Stimulated activated CD8-positive, alpha-beta memory T cell treated with anti-CD3 and anti-CD28 coated beads, Interleukin-7, amount 100 ng/mL, for 4 hours (primary cell): ENCODE measurements at regions not wholly inside any gene's neighbourhood (a gene's known extent, or its start where the extent isn't known, plus 50 kb on each side); places are given as distances from the start of the nearest gene placed in this dataset.

Experiments
- DNase-seq, 2 donors: peaks; one replicate each; pipeline ENCODE4 v3.0.0-alpha.2; 2020; ENCODE audit warnings: low read depth in 2 of 2

DNA sequence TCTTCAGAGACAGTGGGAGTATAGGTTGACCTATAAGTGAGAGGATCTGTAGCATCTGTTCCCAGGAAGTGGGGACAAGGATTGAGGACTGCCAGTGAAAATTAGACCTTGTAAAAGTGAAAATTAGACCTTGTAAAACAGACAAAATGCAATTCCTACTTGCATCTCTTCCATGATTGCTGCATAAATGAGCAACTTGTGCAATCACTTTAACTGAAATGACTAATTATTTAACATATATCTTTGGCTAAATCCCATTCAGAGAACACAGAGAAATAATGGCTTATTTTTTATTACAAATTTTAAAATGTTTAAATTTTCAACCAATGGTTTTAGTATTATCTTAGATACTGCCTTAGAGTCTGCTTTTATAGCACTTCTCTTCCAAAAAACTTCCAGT, 67.2 kb upstream of the NABP1 start:
- no peak for DNase-seq

DNA sequence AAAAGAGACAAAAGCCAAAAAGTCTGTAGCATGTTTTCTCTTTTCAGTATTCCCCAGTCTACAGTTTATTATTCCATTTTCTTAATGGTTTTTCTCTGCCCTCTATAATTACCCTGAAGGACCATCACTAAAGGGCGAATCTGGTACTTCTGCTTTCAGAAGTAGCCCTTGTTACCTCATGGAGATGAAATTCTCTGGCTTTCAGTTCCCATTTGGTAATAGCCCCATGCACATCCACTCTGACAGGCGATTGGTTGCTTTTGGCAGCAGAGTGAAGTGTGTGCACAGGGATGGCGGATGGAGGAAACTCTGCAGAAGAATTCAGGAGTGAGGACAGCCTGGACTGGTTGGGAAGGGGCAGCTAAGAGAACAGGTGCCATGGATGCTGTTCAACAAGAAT, 66.3 kb upstream of the NABP1 start:
- no peak for DNase-seq

DNA sequence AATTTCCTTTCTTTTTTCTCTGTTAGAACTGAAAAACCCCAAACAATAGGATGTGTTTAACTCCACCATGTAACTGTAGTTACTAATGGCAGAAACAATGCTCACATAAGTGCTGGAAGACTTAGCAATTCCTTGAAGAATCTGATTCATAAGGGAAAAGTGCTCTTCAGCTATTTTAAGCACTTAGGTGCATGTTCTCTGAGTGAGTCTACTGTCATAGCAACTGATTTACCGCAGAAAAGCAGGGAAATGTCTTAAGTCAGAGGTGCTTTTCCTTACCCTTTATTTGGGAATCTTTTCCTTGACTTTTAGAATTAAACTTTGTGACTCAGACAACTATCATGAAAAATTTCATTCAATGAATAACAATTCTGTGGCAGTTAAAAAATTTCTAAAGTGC, 65.4 kb upstream of the NABP1 start:
- DNase-seq = no peak

DNA sequence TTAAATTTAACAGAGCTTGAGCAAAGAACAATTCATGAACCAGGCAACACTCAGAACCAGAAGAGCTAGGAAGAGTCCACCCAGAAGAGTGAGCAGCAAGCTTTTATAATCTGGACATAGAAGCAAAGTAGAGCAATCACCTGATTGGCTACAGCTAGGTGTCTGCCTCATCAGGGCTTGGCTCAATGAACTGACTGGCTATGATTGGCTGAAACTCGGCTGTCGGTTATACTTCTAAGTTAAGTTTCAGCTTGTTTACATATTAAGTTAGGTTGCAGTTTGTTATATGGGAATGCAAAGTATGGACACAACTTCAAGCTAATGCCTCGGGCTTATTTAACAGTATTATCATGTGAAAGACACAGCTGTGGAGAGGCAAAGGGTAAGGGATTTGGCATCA, 63.2 kb upstream of the NABP1 start:
- no peak for DNase-seq

DNA sequence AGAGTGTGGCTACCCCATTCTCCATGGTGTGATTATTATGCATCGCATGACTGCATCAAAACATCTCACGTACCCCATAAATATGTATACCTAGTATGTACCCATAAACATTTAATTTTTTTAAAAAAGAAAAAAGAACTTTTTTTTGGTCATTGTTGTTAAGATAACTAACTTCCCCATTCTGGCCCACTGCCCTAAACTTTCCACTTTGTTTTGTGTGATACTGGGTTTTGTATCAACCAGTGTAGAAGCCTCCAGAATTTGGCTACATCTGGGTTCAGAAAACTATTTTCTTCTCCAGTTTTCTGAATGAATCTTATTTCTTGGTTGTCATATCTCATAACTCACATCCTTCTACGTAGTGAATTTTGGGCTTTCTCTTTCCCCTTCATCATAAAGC, 62.3 kb upstream of the NABP1 start:
- DNase-seq = no peak

DNA sequence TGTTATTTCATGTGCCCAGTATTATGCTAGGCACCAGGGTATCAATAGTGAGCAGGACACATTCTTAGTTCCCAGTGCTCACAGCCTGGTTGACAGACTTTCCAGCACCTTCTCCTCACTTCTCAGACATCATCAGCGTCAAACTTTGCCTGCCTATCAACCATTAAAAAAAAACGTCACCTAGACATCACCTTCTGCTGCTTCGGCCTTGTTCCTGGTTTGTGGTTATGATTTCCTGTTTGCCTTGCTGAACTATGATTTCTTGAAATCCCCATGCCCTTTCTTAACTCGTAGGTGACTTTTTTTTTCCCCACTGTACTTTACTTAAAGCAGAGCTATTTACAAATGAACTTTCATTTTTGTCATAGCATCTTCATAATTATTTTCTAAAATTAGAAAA, 60.4 kb upstream of the NABP1 start:
- DNase-seq = peak; percentile 23 to 48

DNA sequence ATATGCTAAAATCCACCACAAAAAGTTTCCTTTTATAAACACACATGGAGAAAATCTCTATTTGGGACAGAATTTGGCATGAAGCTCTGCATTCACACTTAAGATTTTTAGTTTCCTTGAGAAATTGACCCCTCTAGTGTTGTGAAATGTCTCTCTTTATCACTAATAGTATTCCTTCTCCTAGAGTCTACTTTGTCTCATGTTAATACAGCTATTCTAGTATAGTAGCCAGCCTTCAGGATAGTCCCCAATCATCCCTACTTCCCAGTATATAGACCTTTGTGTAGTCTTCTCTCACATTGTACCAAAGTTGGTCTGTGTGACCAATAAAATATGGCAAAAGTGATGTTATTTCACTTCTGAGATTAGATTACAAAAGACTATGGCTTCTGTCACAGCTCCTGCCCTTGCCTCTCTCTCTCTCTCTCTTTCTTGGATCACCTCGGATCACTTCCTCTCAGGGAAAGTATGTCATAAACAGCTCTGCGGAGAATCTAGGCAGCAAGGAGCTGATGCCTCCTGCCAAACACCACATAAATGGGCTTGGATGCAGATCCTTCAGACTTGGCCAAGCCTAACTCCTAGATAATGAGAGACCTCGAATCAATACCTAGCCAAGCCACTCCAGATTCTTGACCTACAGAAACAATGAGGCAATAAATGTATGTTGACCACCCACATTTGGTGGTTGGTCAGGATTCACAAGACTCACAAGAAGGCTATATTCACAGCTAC, 59.7 kb upstream of the NABP1 start:
- DNase-seq = no peak

DNA sequence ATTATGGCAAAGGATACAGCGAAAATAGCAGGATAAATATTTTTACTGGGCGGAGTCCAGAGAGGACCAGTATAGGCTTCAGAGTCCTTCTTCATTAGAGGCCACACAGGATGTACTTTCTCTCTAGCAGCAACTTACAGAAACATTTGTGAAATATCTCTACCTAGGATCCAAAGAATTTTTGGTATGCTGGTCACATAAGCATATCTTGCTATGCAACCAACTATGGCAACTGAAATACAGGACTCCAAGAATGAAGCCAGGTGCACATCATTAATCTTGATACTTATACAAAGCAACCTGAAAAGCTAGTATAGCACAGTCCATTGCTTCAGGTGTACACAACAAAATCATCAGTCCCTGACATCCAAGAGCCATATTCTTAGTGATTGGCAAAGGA, 59.1 kb upstream of the NABP1 start:
- no peak for DNase-seq

DNA sequence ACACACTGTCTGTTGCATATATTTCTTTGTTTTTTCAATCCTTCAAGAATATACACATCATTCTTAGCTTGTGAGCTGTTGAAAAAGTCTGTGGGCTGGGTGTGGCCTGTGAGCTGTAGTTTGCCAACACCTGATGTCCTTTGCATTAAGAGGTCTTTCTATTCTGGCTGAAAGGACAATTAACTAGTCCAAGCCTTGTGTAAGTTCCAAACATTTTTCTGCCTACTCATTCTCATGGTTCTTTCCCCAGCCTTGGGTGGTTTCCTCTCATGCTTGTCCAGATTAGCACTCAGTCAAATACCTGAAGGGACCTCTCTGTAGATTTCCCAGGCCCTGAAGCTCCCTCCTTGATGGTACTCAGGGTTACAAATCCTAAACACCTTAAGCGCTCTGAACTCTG, 57.8 kb upstream of the NABP1 start:
- no peak for DNase-seq

DNA sequence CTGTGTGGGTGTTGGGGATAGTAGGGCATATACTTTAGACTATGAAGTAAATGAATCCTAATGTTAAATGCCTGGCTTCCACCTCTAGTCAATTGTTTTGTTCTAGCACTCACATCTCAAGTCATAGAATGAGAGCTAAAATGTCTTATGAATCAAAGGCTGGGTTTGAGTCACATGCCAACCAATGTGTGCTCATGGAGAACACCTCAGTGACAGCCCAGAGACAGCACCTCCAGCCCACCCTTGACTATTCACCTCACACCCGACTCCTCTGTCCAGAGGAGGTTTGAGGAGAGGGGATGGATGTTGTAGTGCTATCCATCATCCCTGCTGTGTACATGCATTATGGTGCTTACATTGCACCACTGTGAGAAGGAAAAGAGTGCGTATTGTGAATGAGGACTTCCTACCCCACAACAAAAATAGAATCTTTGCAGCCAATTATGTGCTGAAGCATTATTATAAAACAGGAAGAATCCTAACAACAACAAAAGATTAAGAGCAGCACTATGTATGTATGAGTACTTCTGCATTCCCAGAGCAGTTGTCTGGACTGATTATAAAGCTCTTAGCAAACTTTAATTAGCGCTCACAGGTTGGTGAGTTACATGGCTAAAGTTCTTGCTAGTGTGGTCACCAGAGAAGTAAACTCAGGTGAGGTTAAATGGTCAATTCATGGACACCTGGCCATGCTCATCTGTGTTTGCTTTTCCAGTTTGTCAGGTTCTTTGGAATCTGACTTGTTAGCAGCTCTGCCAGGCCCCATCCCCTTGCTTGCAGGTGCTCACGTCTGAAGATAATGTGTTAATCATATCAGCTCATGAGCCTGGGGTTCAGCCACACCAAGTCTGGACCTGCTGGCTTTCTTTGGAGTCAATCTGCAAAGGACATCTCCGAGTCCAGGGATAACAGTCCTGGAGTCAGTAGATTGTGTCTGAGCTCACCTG, 55.3 kb upstream of the NABP1 start:
- DNase-seq = no peak

DNA sequence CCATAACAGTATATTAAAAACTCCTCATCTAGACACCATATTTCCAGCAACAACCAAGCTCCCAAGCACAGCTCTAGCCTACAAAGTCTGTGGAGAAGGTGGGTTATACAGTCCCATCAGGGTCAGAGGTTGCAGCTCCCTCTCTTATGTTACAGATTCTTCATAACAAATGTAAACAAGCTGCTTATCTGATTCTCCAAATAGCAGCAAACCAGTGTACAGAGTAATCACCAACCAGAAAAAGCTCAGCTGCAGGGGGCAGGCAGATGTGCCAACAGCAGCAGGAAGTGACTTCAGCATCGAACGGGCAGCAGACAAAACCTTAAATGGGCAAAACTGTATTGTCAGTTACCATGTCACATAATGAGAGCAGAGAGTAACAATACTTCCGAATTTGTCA, 52.9 kb upstream of the NABP1 start:
- DNase-seq = peak; percentile 21 to 26

DNA sequence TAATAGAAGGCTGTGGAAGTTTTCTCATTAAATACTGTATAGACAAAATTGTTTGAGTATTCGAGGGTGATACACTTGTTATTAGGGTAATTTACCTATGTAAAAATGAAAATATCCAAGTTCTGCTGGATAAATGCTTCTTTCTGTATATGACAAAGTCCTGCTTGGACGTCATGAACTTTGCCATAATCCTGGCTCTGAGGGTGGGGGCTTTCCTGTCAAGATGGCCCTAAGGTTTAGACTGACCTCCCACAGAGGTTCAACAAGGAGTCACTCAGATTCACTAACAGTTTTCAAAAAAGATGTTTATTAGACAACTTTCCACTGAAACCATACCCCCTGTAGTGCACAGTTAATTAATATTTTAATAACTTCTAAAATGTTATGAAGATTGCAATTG, 52.5 kb upstream of the NABP1 start:
- DNase-seq = no peak

DNA sequence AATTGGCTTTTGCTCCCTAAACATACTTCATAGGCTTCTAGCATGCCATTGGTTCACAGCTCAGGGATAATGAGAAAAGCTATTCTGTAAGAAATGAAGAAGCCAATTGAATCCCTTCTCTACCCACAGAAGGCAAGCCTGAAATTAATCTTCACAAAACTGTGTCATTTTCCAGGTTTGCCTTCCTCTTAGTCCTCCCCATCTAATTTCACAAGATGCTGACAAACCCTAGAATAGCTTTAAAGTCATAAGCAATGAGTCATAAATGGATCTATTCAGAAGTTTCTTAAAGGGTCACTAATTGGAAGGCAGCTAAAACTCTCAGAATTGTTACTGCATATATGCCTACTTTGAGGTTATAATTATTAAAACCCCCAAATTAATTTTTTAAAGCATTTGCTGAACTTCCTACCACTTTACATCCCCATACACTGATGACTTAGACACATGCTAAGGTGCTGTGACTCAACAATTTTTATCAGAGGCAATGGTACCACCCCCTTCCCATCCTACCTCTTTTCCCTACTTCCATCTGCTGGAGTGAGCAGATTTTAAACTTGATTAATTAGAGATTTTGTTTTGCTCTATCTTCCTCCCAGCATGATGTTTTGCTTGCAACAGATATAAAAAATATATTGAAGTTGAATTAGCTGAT, 51.3 kb upstream of the NABP1 start:
- DNase-seq = no peak

DNA sequence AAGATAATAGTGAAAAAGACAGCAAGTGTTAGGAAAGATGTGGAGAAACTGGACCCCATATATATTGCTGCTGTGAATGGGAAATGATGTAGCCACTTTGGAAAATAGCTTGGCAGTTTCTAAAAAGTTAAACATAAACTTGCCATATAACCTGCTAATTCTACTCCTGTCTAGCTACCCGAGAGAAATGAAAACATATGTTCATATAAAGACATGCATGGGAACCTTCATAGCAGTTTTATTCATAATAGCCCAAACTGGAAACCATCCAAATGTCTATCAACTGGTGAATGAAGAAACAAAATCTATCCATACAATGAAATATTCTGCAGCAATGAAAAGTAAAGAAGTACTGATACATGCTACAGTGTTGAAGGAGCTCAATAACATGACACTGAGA, 50.4 kb upstream of the NABP1 start:
- DNase-seq = no peak
